ENCODE measurements at regions not wholly inside any gene's neighbourhood (a gene's known extent, or its start where the extent isn't known, plus 50 kb on each side); places are given as distances from the start of the nearest gene placed in this dataset.

DNA sequence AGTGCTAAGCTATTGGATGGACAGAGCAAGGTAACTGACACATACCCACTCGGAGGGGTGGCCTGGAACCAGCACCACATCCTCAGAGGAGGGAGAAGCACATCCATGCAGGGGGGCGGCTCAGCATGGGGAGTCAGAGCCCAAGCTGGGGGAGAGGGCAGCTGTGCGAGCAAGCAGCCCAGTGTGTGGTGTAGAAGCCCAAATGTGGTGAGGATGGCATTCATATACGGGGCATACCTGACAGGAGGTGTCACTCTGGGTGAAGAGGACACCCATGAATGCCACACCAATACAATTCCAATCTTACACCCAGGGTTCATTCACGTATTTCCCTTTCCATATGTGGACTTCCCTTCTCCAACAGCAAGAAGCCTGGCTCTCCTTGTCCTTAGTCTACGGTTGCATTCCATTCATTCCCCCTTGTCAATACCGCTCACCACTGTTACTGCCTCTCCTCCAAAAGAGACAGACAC, 58.7 kb upstream of the ACAN start:
- no peaks in the 10 kb centered on the region for H3K4me1 ChIP-seq (ENCODE audit: insufficient read depth, low read length)
- H3K4me2 ChIP-seq (ENCODE audit: low read depth, low read length) = no peak overlapping the region
- ChIA-PET CTCF (ENCODE audit: low intra/inter-chr PET ratio, low total read pairs) (no interaction called here), POLR2A (no interaction called here)
- TF ChIP-seq SRSF9 (IDR thresholded peaks at IDR 0.05; ENCODE audit: borderline replicate concordance, insufficient read depth, low read depth, low read length, poor library complexity, severe bottlenecking) = no peak
- 4% methylated on average over 7 of the region's 7 CpGs for WGBS (ENCODE audit: low lambda C conversion rate)
- no peaks in the 10 kb centered on the region for H3K36me3 ChIP-seq (replicated peaks in 1 of 2; ENCODE audit: control insufficient read depth in 1 of 2, insufficient read depth in 2 of 2, low read length in 2 of 2)
- ATAC-seq (no peak), FAIRE-seq (no peak), DNase-seq (ENCODE audit: low spot score) (no peak)
- H2AFZ ChIP-seq (ENCODE audit: low read length) = no peak overlapping the region
- in situ Hi-C loops (cut with HindIII; ENCODE audit: extremely low pct_ligation_motif_present, low pct_unique_long_range_greater_than_20kb) (no loop called here), intact Hi-C loops (cut with micrococcal nuclease; ENCODE audit: unreplicated experiment) (no loop called here)
- no TSS peak for BruUV-seq (replicated peaks)
- H3K4me3 ChIP-seq (replicated peaks in 1 of 3; ENCODE audit: insufficient read depth in 1 of 3, low read depth in 2 of 3, low read length in 3 of 3) = no peak overlapping the region
- no peaks in the 10 kb centered on the region for H4K20me1 ChIP-seq (ENCODE audit: insufficient read depth, low read length)
- no peaks in the 10 kb centered on the region for H3K9me3 ChIP-seq (ENCODE audit: low read length)
- H3K9ac ChIP-seq (ENCODE audit: insufficient read depth, low read depth, low read length) = no peak overlapping the region
- H3K27ac ChIP-seq (ENCODE audit: extremely low read length, insufficient read depth, low read length) = no peak overlapping the region
- peaks cover 0 to 31% of the 10 kb centered on the region in 2 experiments; a peak in 2 of 5 replicates for H3K27me3 ChIP-seq (ENCODE audit: control insufficient read depth in 1 of 2, insufficient read depth in 2 of 2, low read length in 2 of 2)
- no peaks in the 10 kb centered on the region for H3K79me2 ChIP-seq (ENCODE audit: insufficient read depth, low read length)

DNA sequence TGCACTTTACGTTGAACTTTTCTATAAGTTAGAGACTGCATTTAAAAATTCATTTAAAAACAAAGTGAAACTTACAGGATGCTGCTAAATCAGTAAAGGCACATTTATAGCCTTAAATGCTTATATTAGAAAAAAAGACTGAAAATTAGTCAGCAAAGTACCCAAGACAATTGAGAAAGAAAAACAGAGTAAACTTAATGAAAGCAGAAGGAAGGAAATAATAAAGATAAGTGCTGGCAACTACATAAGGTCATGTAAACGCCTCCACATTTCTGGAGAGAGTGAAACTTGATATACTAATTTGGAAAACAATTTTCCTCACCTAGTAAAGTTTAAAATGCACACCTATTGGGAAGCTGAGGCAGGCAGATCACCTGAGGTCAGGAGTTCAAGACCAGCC, 58.2 kb upstream of the ACAN start:
- ChIA-PET POLR2A (no interaction called here), CTCF (ENCODE audit: low intra/inter-chr PET ratio, low total read pairs) (no interaction called here)
- H3K79me2 ChIP-seq (ENCODE audit: insufficient read depth, low read length) = no peaks in the 10 kb centered on the region
- H3K4me1 ChIP-seq (ENCODE audit: insufficient read depth, low read length) = no peaks in the 10 kb centered on the region
- H3K36me3 ChIP-seq (replicated peaks in 1 of 2; ENCODE audit: control insufficient read depth in 1 of 2, insufficient read depth in 2 of 2, low read length in 2 of 2) = no peaks in the 10 kb centered on the region
- in situ Hi-C loops (cut with HindIII; ENCODE audit: extremely low pct_ligation_motif_present, low pct_unique_long_range_greater_than_20kb) (no loop called here), intact Hi-C loops (cut with micrococcal nuclease; ENCODE audit: unreplicated experiment) (no loop called here)
- DNase-seq (ENCODE audit: low spot score) (no peak), FAIRE-seq (no peak), ATAC-seq (no peak)
- no TSS peak for BruUV-seq (replicated peaks)
- H3K9ac ChIP-seq (ENCODE audit: insufficient read depth, low read depth, low read length) = no peak overlapping the region
- no peaks in the 10 kb centered on the region for H4K20me1 ChIP-seq (ENCODE audit: insufficient read depth, low read length)
- no peak overlapping the region for H3K4me2 ChIP-seq (ENCODE audit: low read depth, low read length)
- no peak for TF ChIP-seq ZSCAN22 (CRISPR knock-in tag; IDR thresholded peaks at IDR 0.05)
- H3K27ac ChIP-seq (ENCODE audit: extremely low read length, insufficient read depth, low read length) = no peak overlapping the region
- WGBS (ENCODE audit: low lambda C conversion rate) = 6% methylated on average over 2 of the region's 2 CpGs
- peaks cover 0 to 28% of the 10 kb centered on the region in 2 experiments; a peak in 2 of 5 replicates for H3K27me3 ChIP-seq (ENCODE audit: control insufficient read depth in 1 of 2, insufficient read depth in 2 of 2, low read length in 2 of 2)
- no peaks in the 10 kb centered on the region for H3K9me3 ChIP-seq (ENCODE audit: low read length)
- no peak overlapping the region for H2AFZ ChIP-seq (ENCODE audit: low read length)
- H3K4me3 ChIP-seq (replicated peaks in 1 of 3; ENCODE audit: insufficient read depth in 1 of 3, low read depth in 2 of 3, low read length in 3 of 3) = no peak overlapping the region

DNA sequence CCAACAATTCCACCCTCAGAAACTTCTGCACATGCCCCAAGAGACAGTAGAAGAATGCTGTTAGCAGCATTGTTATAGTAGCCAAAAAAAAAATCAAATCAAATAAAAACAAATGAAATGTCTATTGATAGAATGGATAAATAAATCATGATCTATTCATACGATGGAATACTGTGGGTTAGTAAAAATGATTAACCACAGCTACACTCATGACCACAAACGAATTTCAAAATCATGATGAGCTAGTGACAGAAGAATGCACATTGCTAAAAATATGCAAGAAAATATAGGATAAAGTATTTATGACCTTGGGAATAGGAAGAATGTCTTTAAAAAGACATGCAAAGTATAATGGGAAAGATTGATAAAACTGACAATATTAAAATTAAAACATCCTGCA, 57.5 kb upstream of the ACAN start:
- Histone ChIP-seq H3K9ac (ENCODE audit: insufficient read depth, low read depth, low read length) (no peak overlapping the region), H3K4me1 (ENCODE audit: insufficient read depth, low read length) (no peaks in the 10 kb centered on the region), H3K27ac (ENCODE audit: extremely low read length, insufficient read depth, low read length) (no peak overlapping the region), H3K36me3 (replicated peaks in 1 of 2; ENCODE audit: control insufficient read depth in 1 of 2, insufficient read depth in 2 of 2, low read length in 2 of 2) (no peaks in the 10 kb centered on the region), H3K27me3 (ENCODE audit: control insufficient read depth in 1 of 2, insufficient read depth in 2 of 2, low read length in 2 of 2) (peaks cover 0 to 23% of the 10 kb centered on the region in 2 experiments; a peak in 2 of 5 replicates), H3K4me3 (replicated peaks in 1 of 3; ENCODE audit: insufficient read depth in 1 of 3, low read depth in 2 of 3, low read length in 3 of 3) (no peak overlapping the region), H2AFZ (ENCODE audit: low read length) (no peak overlapping the region), H3K9me3 (ENCODE audit: low read length) (no peaks in the 10 kb centered on the region), H3K79me2 (ENCODE audit: insufficient read depth, low read length) (no peaks in the 10 kb centered on the region), H3K4me2 (ENCODE audit: low read depth, low read length) (no peak overlapping the region), H4K20me1 (ENCODE audit: insufficient read depth, low read length) (no peaks in the 10 kb centered on the region)
- in situ Hi-C loops (cut with HindIII; ENCODE audit: extremely low pct_ligation_motif_present, low pct_unique_long_range_greater_than_20kb) (no loop called here), intact Hi-C loops (cut with micrococcal nuclease; ENCODE audit: unreplicated experiment) (no loop called here)
- CTCF ChIA-PET (ENCODE audit: low intra/inter-chr PET ratio, low total read pairs) = no interaction called here
- FAIRE-seq (no peak), ATAC-seq (no peak), DNase-seq (ENCODE audit: low spot score) (no peak)
- POLR2A ChIA-PET = no interaction called here
- TF ChIP-seq SIX1 (CRISPR knock-in tag; IDR thresholded peaks at IDR 0.05; ENCODE audit: borderline replicate concordance) (no peak), ZNF550 (CRISPR knock-in tag; IDR thresholded peaks at IDR 0.05; ENCODE audit: borderline replicate concordance) (no peak), IRF2 (CRISPR knock-in tag; IDR thresholded peaks at IDR 0.05) (no peak), RCOR2 (CRISPR knock-in tag; IDR thresholded peaks at IDR 0.05) (no peak)
- WGBS (ENCODE audit: low lambda C conversion rate) = 5% methylated on average over 2 of the region's 2 CpGs
- BruUV-seq (replicated peaks) = no TSS peak
